ENCODE measurements at regions not wholly inside any gene's neighbourhood (a gene's known extent, or its start where the extent isn't known, plus 50 kb on each side); places are given as distances from the start of the nearest gene placed in this dataset.

GRCh38 chr12:125936502-125936901 is 871.3 kb downstream of the AACS start:
- TF ChIP-seq, protein P1, sequence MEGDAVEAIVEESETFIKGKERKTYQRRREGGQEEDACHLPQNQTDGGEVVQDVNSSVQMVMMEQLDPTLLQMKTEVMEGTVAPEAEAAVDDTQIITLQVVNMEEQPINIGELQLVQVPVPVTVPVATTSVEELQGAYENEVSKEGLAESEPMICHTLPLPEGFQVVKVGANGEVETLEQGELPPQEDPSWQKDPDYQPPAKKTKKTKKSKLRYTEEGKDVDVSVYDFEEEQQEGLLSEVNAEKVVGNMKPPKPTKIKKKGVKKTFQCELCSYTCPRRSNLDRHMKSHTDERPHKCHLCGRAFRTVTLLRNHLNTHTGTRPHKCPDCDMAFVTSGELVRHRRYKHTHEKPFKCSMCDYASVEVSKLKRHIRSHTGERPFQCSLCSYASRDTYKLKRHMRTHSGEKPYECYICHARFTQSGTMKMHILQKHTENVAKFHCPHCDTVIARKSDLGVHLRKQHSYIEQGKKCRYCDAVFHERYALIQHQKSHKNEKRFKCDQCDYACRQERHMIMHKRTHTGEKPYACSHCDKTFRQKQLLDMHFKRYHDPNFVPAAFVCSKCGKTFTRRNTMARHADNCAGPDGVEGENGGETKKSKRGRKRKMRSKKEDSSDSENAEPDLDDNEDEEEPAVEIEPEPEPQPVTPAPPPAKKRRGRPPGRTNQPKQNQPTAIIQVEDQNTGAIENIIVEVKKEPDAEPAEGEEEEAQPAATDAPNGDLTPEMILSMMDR (IDR thresholded peaks at IDR 0.05): no peak
- TF ChIP-seq POLR2A (IDR thresholded peaks at IDR 0.05): no peak
